Stimulated activated effector memory CD8-positive, alpha-beta T cell treated with anti-CD3 and anti-CD28 coated beads, Interleukin-12 subunit alpha, Interleukin-12 subunit beta, amount 100 ng/mL, for 72 hours (primary cell): ENCODE measurements at regions not wholly inside any gene's neighbourhood (a gene's known extent, or its start where the extent isn't known, plus 50 kb on each side); places are given as distances from the start of the nearest gene placed in this dataset.
"Not testable (repeated sequence)": the region's sequence is repeated elsewhere in the genome, so short reads cannot be mapped to it uniquely, and the experiment has no call there.

ENCODE experiments used
- ATAC-seq: fragments of 150-1000 bp; cut with Tn5 transposase; 2 replicates; pipeline ENCODE4 v1.10.0; 2021
- DNase-seq, 2 donors: peaks; one replicate each; pipeline ENCODE4 v3.0.0; 2021 to 2022; ENCODE audit warnings: low spot score in 2 of 2
- H3K27ac Mint-ChIP-seq: one replicate; pipeline ENCODE4 v1.8.0; 2022; ENCODE audit warnings: mild to moderate bottlenecking, mixed read lengths
- H3K36me3 Mint-ChIP-seq: one replicate; pipeline ENCODE4 v1.8.0; 2022; ENCODE audit warnings: mild to moderate bottlenecking, mixed read lengths
- H3K4me1 Mint-ChIP-seq: one replicate; pipeline ENCODE4 v1.8.0; 2022; ENCODE audit warnings: mixed read lengths
- H3K4me3 Mint-ChIP-seq: one replicate; pipeline ENCODE4 v1.8.0; 2022; ENCODE audit warnings: mild to moderate bottlenecking, mixed read lengths
- H3K9me3 Mint-ChIP-seq: one replicate; pipeline ENCODE4 v1.8.0; 2022; ENCODE audit warnings: mixed read lengths

DNA sequence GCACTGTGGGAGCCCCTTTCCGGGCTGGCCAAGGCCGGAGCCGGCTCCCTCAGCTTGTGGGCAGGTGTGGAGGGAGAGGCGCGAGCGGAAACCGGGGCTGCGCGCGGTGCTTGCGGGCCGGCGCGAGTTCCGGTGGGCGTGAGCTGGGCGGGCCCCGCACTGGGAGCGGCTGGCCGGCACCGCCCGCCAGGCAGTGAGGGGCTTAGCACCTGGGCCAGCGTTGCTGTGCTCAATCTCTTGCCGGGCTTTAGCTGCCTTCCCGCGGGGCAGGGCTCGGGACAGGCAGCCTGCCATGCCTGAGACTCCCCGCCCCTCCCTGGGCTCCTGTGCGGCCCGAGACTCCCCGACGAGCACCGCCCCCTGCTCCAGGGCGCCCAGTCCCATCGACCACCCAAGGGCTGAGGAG, 405.2 kb upstream of the PRR20A start:
- H3K9me3 Mint-ChIP-seq = peaks cover 5% of the 10 kb centered on the region
- no peak for DNase-seq
- no peak for ATAC-seq
- H3K36me3 Mint-ChIP-seq = no peaks in the 10 kb centered on the region
- H3K4me1 Mint-ChIP-seq = no peaks in the 10 kb centered on the region
- H3K4me3 Mint-ChIP-seq = no peak overlapping the region
- H3K27ac Mint-ChIP-seq = no peak overlapping the region

DNA sequence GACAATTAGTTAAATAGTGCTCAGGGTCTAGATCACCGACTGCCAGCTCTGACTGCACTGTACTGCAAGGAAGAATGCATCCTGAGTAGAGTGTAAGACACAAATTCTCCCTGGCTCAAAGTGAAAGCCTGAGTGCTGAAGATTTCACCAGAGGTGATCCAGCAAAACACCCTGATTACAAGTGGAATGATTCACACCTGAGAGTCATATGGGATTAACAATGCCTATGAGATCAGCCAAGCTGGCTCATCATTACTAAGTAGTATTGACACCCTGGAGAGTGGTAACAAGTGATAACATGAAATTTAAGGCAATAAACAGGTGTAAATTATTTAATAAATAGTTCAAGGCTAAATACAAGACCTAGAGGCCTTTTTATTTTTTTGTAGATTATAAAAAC, 403.8 kb upstream of the PRR20A start:
- no peak for DNase-seq
- Mint-ChIP-seq H3K36me3 (no peaks in the 10 kb centered on the region), H3K27ac (no peak overlapping the region), H3K4me3 (no peak overlapping the region), H3K9me3 (peaks cover 5% of the 10 kb centered on the region), H3K4me1 (no peaks in the 10 kb centered on the region)
- ATAC-seq = no peak

DNA sequence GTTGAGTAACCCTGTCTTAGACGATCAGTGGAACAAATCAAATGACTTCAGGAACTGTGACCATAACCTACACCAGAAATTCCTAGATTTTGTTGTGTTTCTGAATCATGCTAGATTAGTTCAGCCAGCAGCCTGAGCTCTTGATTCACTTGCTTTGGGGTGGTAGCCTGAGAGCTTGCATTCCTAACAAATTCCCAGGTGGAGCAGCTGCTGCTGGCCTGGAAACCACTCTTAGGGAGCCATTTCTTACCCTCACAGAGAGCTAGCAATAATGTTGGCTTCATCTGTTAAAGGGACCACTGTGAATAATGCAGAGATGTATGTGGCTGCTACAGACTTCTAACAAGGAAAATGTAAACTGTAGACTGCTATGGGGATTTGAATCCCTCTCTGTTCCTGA, 388.1 kb upstream of the PRR20A start:
- peaks cover 16% of the 10 kb centered on the region for H3K9me3 Mint-ChIP-seq

DNA sequence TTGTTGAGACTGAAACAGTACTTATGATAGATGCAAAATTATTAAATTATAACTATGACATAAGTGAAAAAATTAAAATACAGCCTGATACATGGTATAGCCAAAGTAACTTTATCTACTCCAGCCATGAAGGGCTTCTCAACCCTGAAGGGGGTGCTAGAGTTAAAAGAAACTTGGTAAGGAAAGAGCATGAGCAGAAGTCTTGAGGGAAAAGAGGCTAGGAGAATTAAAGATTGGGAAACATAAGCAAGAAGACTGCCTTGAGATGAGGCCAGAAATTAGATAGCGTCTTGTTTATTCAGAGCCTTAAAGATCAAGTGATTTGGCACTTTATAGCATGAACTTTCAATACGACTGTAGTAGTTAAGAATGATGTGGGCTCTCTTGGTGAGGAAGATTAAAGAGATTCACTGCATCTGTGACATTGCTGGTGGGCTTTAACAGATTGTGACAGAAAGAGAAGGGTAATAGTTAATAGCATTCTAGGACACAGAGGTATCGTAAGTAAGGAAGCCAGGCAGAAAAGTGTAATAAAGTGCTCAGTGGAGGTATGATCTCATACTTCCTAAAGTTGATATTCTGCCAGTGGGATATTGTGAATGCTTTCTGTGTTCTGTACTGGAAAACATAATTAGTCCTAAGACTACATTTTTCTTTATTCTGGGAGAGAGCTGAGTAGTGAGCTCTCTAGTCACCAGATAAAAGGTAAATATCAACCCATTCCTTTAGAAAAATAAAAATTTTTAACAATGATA, 385.4 kb upstream of the PRR20A start:
- Mint-ChIP-seq H3K4me1 (no peaks in the 10 kb centered on the region), H3K36me3 (no peaks in the 10 kb centered on the region), H3K27ac (no peak overlapping the region), H3K4me3 (no peak overlapping the region), H3K9me3 (peaks cover 17% of the 10 kb centered on the region)
- DNase-seq (no peak), ATAC-seq (no peak)

More for the DNA sequence above, 388.1 kb upstream of the PRR20A start:
- ATAC-seq (no peak), DNase-seq (no peak)
- H3K36me3 Mint-ChIP-seq = no peaks in the 10 kb centered on the region
- H3K27ac Mint-ChIP-seq = no peak overlapping the region
- H3K4me1 Mint-ChIP-seq = no peaks in the 10 kb centered on the region
- H3K4me3 Mint-ChIP-seq = no peak overlapping the region

DNA sequence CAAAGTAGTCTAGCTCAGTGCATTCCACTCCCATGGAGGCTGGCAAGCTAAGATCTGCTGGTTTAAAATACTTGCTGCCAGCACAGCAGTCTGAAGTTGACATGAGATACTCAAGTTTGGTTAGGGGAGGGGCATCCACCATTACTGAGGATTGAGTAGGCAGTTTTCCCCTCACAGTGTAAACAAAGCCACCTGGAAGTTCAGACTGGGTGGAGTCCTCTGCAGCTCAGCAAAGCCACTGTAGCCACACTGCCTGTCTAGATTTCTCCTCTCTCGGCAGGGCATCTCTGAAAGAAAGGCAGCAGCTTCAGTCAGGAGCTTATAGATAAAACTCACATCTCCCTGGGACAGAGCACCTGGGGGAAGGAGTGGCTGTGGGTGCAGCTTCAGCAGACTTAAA, 377.4 kb upstream of the PRR20A start:
- not testable (repeated sequence) for ATAC-seq, H3K4me3 Mint-ChIP-seq, H3K4me1 Mint-ChIP-seq, H3K27ac Mint-ChIP-seq, DNase-seq, H3K36me3 Mint-ChIP-seq
- peaks cover 30% of the 10 kb centered on the region for H3K9me3 Mint-ChIP-seq

DNA sequence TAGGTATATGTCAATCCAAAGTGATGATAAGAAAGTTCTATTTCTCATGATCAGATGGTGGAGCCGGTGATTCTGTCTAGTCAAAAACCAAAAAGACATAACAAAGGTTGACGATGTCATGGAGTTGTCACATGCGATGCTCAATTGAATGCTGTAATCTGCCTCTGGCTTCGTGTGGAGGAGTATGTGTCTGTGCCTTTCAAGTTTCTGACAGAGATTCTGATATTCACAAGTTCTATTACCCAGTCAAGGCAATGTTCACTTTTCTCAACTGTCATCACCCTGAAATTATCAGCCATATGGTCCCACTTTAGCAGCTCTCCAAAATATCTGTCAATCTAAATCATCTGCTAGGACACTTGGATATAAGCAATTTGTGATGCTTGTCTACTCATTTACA, 367.6 kb upstream of the PRR20A start:
- H3K4me3 Mint-ChIP-seq = no peak overlapping the region
- H3K27ac Mint-ChIP-seq = no peak overlapping the region
- DNase-seq (no peak), ATAC-seq (no peak)
- no peaks in the 10 kb centered on the region for H3K36me3 Mint-ChIP-seq
- H3K4me1 Mint-ChIP-seq = no peaks in the 10 kb centered on the region
- peaks cover 10% of the 10 kb centered on the region for H3K9me3 Mint-ChIP-seq

DNA sequence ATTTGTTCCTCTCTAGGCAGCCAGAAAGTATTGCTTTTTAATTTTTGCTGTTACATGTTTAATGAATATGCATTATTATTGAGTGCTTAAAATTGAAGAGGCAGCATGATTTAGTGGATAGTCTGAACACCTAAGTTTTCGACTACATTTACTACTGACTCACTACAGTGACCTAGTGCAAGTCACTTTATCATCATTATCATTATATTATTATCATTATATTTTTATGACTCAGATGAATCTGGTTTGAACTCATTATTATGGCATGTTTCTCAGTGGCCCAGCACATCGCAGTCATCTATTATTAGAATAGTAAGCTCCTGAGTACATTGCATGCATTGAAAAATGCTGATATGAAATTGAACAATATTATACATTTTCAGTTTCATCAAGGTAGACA, 351.2 kb upstream of the PRR20A start:
- no peaks in the 10 kb centered on the region for H3K4me1 Mint-ChIP-seq
- ATAC-seq = no peak
- H3K9me3 Mint-ChIP-seq = peaks cover 7% of the 10 kb centered on the region
- H3K36me3 Mint-ChIP-seq = no peaks in the 10 kb centered on the region
- DNase-seq = no peak
- H3K27ac Mint-ChIP-seq = no peak overlapping the region
- H3K4me3 Mint-ChIP-seq = no peak overlapping the region

DNA sequence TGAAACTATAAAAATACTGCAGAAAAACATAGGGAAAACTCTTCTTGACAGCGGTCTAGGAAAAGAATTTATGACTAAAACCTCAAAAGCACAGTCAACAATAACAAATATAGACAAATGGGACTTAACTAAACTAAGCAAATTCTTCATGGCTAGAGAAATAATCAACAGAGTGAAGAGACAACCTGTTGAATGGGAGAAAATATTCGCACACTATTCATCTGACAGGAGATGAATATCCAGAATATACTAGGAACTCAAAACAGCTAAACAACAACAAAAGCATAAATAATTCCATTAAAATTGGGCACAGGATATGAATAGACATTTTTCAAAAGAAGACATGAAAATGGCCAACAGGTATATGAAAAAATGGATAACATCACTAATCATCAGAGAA, 303.6 kb upstream of the PRR20A start:
- Mint-ChIP-seq H3K4me1 (no peaks in the 10 kb centered on the region), H3K4me3 (no peak overlapping the region), H3K27ac (no peak overlapping the region), H3K36me3 (no peaks in the 10 kb centered on the region), H3K9me3 (peaks cover 12% of the 10 kb centered on the region)
- ATAC-seq (no peak), DNase-seq (no peak)

DNA sequence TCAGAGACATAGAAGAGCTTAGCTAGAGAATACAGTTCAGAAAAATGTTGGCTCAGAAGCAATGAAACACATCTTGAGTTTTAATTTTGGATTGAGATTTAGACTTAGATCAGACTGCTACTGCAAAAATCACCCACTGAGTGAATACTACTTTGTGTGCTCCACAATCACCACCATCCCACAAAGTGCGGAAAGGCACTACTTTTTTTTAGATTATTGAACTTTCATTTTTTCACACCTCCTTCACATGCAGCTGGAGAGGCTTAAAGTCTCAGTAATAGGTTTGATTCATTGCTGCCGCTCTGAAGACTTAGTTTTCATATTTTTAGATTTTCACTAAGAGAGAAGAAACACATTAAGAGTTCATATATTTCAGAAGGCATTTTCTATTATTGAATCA, 289.9 kb upstream of the PRR20A start:
- Mint-ChIP-seq H3K4me1 (no peaks in the 10 kb centered on the region), H3K27ac (no peak overlapping the region), H3K36me3 (no peaks in the 10 kb centered on the region), H3K4me3 (no peak overlapping the region), H3K9me3 (peaks cover 23% of the 10 kb centered on the region)
- ATAC-seq = no peak
- DNase-seq = no peak

DNA sequence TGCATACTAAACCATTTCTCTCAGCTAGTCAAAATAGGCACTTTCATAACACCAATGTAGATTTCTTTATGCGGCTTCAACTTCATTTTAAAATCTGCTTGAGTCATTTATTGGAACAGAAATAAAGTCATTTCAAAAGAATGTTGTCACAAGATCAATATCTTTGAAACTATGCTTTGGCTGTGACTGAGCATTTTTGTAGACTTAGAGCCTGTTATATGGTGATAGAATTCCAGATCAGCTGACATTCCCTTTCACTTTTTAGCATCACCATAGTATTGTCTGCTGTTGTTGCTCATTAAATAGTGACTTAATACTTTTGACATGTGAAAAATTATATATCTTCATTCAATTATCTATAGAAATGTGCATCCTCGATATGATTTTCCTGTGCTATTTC, 279.2 kb upstream of the PRR20A start:
- no peak overlapping the region for H3K27ac Mint-ChIP-seq
- H3K36me3 Mint-ChIP-seq = no peaks in the 10 kb centered on the region
- peaks cover 11% of the 10 kb centered on the region for H3K9me3 Mint-ChIP-seq
- ATAC-seq = no peak
- no peak overlapping the region for H3K4me3 Mint-ChIP-seq
- no peaks in the 10 kb centered on the region for H3K4me1 Mint-ChIP-seq
- no peak for DNase-seq

DNA sequence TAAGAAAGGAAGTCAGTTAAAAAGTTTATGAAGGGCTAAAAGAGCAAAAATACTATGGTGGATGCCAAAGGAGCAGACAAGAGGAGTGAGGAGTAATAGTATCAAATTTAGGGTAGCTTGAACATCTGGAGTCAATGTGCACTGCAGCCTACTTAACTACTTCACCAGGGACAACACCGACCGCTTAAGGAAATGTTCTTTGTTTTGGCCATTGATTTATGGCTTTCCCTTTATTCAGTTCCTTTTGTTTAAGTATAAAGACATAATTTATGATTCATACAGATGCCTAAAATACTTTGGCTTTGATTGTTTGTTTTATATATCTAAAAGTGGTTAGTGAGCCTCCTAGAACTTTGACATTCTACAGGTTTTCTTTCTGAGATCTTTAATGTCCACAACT, 276.3 kb upstream of the PRR20A start:
- Mint-ChIP-seq H3K4me3 (no peak overlapping the region), H3K36me3 (no peaks in the 10 kb centered on the region), H3K4me1 (no peaks in the 10 kb centered on the region), H3K27ac (no peak overlapping the region), H3K9me3 (peaks cover 15% of the 10 kb centered on the region)
- DNase-seq (no peak), ATAC-seq (no peak)

DNA sequence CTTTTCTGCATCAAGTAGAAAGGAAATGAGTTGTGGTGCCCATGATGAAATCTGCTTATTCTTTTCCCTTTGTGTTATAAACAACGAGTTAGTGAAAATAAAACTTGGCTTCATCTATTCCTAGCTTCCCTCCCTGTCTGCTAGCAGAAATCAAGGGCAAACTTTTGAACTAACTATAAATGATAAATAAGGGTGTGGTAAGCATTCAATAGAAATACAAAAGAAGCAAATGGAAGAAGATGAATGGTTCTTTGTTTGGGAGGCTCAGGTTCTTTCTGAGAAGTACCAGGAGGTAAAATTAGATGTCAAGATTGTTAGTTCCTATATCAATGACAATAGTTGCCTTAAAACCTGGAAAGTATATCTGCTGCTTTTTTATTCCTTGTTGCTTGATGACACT, 275.3 kb upstream of the PRR20A start:
- H3K9me3 Mint-ChIP-seq = peaks cover 16% of the 10 kb centered on the region
- no peak overlapping the region for H3K27ac Mint-ChIP-seq
- H3K4me1 Mint-ChIP-seq = no peaks in the 10 kb centered on the region
- no peak for DNase-seq
- ATAC-seq = no peak
- H3K36me3 Mint-ChIP-seq = no peaks in the 10 kb centered on the region
- H3K4me3 Mint-ChIP-seq = no peak overlapping the region

DNA sequence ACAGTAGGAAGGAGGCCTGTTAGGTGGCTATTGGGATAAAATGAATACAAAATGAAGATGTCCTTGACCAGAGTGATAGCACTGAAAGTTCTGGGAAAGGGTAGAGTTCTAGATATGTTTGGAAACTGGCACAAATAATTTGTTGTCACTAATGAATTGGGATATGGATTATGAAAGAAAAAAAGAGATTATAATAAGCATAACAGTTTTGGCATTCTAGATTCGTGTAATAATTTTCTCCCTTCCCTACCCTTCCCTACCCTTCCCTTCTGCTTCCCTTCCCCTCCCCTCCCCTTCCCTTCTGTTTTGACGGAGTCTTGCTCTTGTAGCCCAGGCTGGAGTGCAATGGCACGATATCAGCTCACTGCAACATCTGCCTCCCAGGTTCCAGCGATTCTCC, 271.0 kb upstream of the PRR20A start:
- H3K9me3 Mint-ChIP-seq = peaks cover 8% of the 10 kb centered on the region
- ATAC-seq = no peak
- H3K4me3 Mint-ChIP-seq = no peak overlapping the region
- H3K36me3 Mint-ChIP-seq = no peaks in the 10 kb centered on the region
- no peak for DNase-seq
- H3K4me1 Mint-ChIP-seq = no peaks in the 10 kb centered on the region
- H3K27ac Mint-ChIP-seq = no peak overlapping the region

DNA sequence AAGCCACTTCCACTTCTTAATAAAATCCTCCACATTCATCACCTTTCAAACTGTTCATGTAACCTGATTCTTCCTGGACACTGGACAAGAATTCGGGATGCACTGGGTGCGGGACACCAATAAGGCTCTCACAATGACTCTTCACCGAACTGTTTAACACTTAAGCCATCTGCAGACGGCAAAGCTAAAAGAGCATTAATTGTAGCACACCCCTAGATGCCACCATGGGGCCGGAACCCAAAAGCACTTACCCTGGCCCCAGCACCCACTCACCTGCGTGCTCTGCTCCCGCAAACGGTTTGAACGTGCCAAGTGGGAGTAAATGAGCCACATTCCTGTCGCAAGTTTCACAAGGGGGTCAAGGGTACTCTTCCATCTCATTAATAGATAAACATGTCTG, 254.3 kb upstream of the PRR20A start:
- Mint-ChIP-seq H3K36me3 (no peaks in the 10 kb centered on the region), H3K4me3 (no peak overlapping the region), H3K9me3 (peaks cover 18% of the 10 kb centered on the region), H3K4me1 (no peaks in the 10 kb centered on the region), H3K27ac (no peak overlapping the region)
- DNase-seq (no peak), ATAC-seq (no peak)

DNA sequence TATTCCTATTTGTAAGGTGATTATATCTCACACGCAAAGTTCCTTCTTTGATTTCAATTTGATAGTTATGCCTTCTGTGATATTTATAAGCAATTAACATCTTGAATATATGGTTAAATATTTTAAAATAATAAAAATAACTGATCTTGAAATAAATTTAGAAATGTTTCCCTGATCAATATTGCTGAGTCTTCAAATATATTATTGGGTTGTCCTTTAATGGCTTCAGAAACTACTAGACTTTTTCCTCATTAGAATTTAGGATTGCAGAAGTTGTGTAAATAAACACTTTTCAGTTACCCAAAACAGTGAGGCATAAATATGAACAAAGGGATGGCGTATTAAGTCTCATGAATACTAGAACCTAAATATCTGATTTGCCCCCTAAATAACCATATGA, 252.3 kb upstream of the PRR20A start:
- Mint-ChIP-seq H3K4me3 (no peak overlapping the region), H3K27ac (no peak overlapping the region), H3K36me3 (no peaks in the 10 kb centered on the region), H3K9me3 (peaks cover 9% of the 10 kb centered on the region), H3K4me1 (no peaks in the 10 kb centered on the region)
- DNase-seq (no peak), ATAC-seq (no peak)

DNA sequence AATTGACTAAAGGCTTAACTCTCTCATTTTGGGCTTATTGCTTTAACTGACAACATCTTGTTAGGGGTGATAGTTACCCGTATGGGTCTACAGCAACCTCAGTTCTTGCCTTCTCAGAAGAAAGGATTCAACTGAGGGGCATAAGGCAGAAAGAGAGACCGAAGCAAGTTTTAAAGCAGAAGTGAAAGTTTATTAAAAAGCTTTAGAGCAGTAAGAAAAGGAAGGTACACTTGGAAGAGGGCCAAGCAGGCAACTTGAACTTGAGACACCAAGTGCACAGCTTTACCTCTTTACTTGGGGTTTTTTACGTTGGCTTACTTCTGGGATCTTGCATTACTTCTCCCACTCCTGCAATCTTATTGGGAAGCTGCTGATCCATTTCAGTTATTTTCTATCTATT, 246.9 kb upstream of the PRR20A start:
- ATAC-seq = no peak
- Mint-ChIP-seq H3K36me3 (no peaks in the 10 kb centered on the region), H3K4me3 (no peak overlapping the region), H3K27ac (no peak overlapping the region), H3K9me3 (peaks cover 7% of the 10 kb centered on the region), H3K4me1 (no peaks in the 10 kb centered on the region)
- DNase-seq = no peak
